Fibroblast of skin of left biceps (primary cell): ENCODE measurements at regions not wholly inside any gene's neighbourhood (a gene's known extent, or its start where the extent isn't known, plus 50 kb on each side); places are given as distances from the start of the nearest gene placed in this dataset.

ENCODE experiments used
- DNase-seq, 2 experiments: peaks; one replicate each; pipeline ENCODE4 v3.0.0-alpha.2; 2013; ENCODE audit warnings: low read depth in 2 of 2

- no peak for DNase-seq
Observed at GRCh38 chr6:148240861-148241477, 101.7 kb upstream of the SASH1 start.

GRCh38 chr6:148242180-148242579 is 100.5 kb upstream of the SASH1 start:
- DNase-seq: no peak

GRCh38 chr6:148244217-148244935 is 98.3 kb upstream of the SASH1 start:
- DNase-seq: no peak

DNA sequence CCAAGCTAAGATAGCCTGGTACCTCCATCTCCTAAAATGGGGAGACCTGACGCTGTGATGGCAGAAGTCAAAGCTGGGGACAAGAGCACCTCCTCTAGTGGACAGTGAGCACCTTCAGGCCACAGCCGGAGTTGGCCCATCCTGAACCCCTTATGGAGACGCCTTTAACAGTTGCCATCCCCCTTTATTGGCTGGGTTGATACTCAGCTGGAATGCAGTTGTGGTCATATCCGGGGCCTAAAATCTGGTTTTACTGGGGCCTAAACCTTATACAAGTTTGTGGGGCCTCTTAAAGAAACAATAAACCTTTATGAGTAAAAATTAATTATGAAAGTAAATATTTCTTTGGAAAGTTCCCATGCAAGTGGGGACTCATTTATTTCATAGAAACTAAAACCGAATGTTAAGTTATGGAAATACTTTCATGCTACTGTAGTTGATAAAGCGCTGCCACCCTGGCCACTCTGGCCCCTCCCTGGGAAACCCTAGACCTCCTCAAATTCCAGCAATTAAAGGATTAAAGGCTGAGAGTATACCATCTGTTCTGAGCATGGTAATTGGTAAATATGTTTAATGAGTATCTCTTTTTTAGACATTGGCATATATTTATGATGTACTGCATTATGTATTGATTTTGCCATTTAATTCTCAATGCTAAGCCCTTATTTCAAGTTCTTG is 95.1 kb upstream of the SASH1 start:
- no peak for DNase-seq

- DNase-seq: no peak
Observed at GRCh38 chr6:148249160-148249559, 93.5 kb upstream of the SASH1 start.

GRCh38 chr6:148249679-148250375 is 92.8 kb upstream of the SASH1 start:
- no peak for DNase-seq

DNA sequence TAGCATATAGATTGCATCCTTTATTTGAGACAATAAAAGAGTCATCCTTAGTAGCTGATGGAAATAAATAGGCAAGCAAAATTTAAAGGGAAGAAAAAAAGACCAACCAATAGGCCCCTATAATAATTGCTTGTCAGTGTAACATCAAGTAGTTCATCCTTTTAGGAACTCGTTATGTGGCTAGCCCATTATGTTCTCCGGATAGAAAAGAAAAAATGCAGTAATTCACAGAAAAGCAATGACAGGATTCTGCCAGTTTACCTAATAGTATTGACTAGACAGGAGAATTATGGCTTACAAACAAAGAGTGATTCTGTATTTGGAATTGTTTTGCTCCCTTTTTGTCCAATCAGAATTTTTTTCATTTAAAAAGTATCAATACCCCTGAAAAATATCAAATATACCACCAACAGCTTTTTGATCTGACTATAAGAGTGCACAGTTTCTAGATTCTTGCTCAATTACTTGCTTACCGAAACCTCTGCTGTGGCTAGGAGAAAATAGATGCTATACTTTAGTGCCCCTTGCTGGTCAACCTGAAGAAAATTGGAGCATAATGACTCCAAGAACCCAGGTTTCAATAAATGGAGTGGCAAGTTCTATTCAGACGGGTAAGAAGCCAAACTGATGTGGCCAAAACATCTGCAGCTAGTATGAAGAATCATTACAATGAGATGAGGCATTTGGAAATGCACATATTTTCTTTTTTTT is 91.5 kb upstream of the SASH1 start:
- DNase-seq: peak in 1 of 2 experiments; percentile 60

- DNase-seq: peak; percentile 80 to 85
Observed at GRCh38 chr6:148251891-148252290, 90.7 kb upstream of the SASH1 start.

- DNase-seq: no peak
Observed at GRCh38 chr6:148257810-148258209, 84.8 kb upstream of the SASH1 start.

GRCh38 chr6:148258868-148259267 is 83.8 kb upstream of the SASH1 start:
- DNase-seq: no peak

- DNase-seq: no peak
Observed at GRCh38 chr6:148261470-148261869, 81.2 kb upstream of the SASH1 start.

- DNase-seq: no peak
Observed at GRCh38 chr6:148263010-148263409, 79.6 kb upstream of the SASH1 start.

DNA sequence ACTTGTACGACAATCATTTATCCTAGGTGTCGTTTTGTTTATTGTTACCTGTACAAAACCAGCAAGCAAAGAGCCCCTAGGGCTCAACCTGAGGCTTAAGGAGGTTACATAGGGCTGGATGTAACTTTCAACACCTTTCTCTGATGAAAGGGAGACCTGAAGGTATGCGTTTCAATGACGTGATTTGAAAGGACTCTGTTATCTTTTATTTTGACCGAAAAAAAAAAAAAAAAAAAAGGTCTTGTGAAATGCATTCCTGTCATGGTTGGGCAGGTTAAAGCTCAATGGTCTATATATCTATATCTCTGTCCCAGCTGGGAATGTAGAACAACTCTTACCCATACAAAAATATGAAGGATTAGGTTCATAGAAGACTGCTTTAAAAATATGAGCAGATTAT is 78.7 kb upstream of the SASH1 start:
- no peak for DNase-seq

DNA sequence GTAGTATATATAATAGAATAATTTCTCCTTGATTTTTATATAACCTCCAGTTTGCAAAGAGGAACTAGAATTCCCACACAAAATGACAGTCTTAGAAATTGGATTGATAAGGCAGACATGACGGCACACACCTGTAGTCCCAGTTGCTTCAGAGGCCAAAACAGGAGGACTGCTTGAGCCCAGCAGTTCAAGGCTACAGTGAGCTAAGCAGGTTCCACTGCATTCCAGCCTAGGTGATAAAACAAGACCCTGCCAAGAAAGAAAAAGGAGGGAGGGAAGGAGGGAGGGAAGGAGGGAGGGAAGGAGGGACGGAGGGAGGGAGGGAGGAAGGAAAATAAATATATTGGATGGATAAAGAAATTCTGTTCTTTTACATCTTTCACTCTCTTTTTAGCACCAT is 77.6 kb upstream of the SASH1 start:
- DNase-seq: no peak

- DNase-seq: no peak
Observed at GRCh38 chr6:148269386-148269785, 73.3 kb upstream of the SASH1 start.

DNA sequence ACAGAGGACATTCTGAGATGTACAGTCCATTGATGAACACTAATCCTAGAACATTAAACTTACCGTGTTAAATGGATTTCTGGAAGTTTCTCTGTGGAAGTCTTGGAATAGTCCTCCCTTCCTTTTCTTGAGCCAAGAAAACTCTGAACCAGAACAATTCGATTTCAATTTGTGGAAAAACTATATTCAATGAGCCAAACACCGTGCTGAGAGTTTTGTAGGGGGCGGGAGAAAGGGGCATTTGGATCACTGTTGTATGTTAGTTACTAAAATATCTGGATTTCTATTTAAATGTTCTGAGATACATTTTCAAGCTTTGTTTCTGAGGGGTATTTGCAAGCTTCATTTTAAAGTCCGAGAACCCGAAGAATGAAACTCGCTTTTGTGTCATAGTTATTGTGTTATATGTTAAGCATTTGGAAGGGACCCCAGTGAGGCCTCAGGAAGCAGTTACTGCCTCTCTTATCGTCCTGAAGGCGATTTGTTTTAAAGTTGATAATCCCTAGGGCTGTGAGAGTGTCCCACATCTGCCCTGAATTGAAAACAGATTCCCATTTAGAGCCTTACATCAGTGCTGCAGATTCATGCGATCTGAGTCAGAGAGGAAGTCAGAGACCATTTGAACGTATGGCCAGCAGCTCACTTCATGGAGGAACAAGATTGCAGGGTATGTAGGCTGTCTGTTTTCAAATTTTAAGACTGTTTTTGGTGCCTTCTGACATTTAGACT is 70.8 kb upstream of the SASH1 start:
- DNase-seq: peak; percentile 95 to 96

GRCh38 chr6:148272597-148272996 is 70.0 kb upstream of the SASH1 start:
- no peak for DNase-seq

DNA sequence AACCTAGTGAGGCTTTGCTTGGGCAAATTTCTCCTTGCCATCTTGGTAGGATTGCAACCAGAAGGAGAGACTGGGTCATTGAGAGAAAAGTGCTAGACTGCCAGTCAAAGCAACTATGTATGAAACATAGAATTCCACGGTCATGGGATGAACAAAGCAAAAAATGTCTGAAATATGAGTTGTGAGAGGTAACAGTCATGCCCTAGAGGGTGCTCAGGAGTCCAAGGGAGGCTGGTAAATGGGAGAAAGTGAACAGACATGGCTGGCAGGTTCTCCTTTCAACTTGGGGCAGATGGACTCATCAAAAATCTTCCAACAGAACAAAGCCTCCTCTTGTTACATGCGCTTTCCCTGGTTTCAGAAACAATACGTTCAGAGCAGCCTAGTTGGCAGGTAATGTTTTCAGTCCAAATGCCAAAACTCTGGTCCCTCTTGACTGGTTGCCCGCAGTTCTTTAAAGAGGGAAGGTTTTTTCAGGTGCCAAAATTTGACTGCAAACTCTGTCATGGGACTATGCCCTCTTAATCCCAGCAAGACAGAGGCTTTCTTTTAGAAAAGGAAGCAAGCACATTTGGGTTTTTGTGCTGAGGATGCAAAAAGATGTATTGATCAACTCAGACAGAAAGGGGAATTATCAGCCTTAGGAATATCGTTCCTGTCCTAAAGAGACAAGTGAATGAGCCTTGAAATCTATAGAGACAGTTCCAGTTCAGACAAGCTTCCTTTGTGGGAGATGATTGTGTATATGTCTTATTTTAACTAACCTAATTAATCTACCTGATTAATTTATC is 68.5 kb upstream of the SASH1 start:
- DNase-seq: no peak

DNA sequence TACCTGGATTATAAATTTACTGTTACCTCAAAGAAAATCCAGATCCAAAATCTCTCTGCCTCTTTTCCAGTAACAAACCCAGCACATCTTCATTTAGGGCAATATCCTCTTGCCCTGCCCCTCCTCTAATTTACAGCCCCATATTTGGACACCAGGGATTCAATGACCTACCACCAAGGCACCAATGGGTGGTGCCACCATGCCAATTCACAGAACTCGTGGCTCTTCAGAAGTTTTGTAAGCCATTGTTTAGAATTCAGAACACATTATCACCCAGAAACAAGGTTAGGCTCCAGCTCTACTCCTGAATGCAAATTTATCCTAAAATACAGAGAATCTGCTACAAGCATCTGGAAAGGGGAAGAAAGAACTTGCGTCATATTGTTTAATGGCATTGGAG is 67.8 kb upstream of the SASH1 start:
- no peak for DNase-seq

- DNase-seq: no peak
Observed at GRCh38 chr6:148285205-148285604, 57.4 kb upstream of the SASH1 start.
